Hematopoietic multipotent progenitor cell treated with erythropoietin and hydrocortisone succinate and interleukin-3 and kit ligand, for 6 days (in vitro differentiated cells): ENCODE measurements at regions not wholly inside any gene's neighbourhood (a gene's known extent, or its start where the extent isn't known, plus 50 kb on each side); places are given as distances from the start of the nearest gene placed in this dataset.

Experiments used
- DNase-seq: peaks from one replicate; pipeline ENCODE4 v3.0.0-alpha.2; 2015

GRCh38 chr14:38070061-38070588 lies 137.6 kb upstream of the SSTR1 start:
- DNase-seq = no peak

GRCh38 chr14:38073641-38074040 lies 134.1 kb upstream of the SSTR1 start:
- DNase-seq = peak; percentile 13

GRCh38 chr14:38074081-38074480 lies 133.6 kb upstream of the SSTR1 start:
- DNase-seq = no peak

- DNase-seq = peak; percentile 30
Observed at GRCh38 chr14:38074754-38075153, 132.9 kb upstream of the SSTR1 start.

- peak; percentile 72 for DNase-seq
Observed at GRCh38 chr14:38078393-38078792, 129.3 kb upstream of the SSTR1 start.

- peak; percentile 39 for DNase-seq
Observed at GRCh38 chr14:38079268-38079667, 128.4 kb upstream of the SSTR1 start.

- no peak for DNase-seq
Observed at GRCh38 chr14:38079886-38080285, 127.8 kb upstream of the SSTR1 start.

GRCh38 chr14:38080696-38081095 lies 127.0 kb upstream of the SSTR1 start:
- DNase-seq = no peak

- no peak for DNase-seq
Observed at GRCh38 chr14:38083039-38083438, 124.7 kb upstream of the SSTR1 start.

GRCh38 chr14:38089123-38089522 lies 118.6 kb upstream of the SSTR1 start:
- peak; percentile 11 for DNase-seq

- DNase-seq = no peak
Observed at GRCh38 chr14:38090506-38090905, 117.2 kb upstream of the SSTR1 start.

- DNase-seq = no peak
Observed at GRCh38 chr14:38098074-38098836, 109.4 kb upstream of the SSTR1 start.

GRCh38 chr14:38101679-38102078 lies 106.0 kb upstream of the SSTR1 start:
- no peak for DNase-seq

- DNase-seq = no peak
Observed at GRCh38 chr14:38103542-38104225, 104.0 kb upstream of the SSTR1 start.

- DNase-seq = no peak
Observed at GRCh38 chr14:38105106-38105702, 102.5 kb upstream of the SSTR1 start.

- DNase-seq = no peak
Observed at GRCh38 chr14:38107216-38107631, 100.5 kb upstream of the SSTR1 start.

GRCh38 chr14:38108681-38109080 lies 99.0 kb upstream of the SSTR1 start:
- no peak for DNase-seq

- no peak for DNase-seq
Observed at GRCh38 chr14:38110258-38110657, 97.4 kb upstream of the SSTR1 start.

- DNase-seq = no peak
Observed at GRCh38 chr14:38111046-38111445, 96.7 kb upstream of the SSTR1 start.

GRCh38 chr14:38113546-38113945 lies 94.2 kb upstream of the SSTR1 start:
- no peak for DNase-seq

GRCh38 chr14:38116895-38117294 lies 90.8 kb upstream of the SSTR1 start:
- no peak for DNase-seq

- no peak for DNase-seq
Observed at GRCh38 chr14:38120109-38120508, 87.6 kb upstream of the SSTR1 start.

- DNase-seq = no peak
Observed at GRCh38 chr14:38121320-38122020, 86.2 kb upstream of the SSTR1 start.
